Gastroesophageal sphincter (tissue), 3 donors: ENCODE measurements at regions not wholly inside any gene's neighbourhood (a gene's known extent, or its start where the extent isn't known, plus 50 kb on each side); places are given as distances from the start of the nearest gene placed in this dataset.

Source experiments
- CTCF ChIP-seq, 4 experiments: fragments of 200-600 bp in 2 of 4; fragments of 450-650 bp in 2 of 4; sonication (generic) in 1 of 4; IDR thresholded peaks; one replicate each; pipeline ENCODE4 v1.5.1; 2017 to 2019; ENCODE audit warnings: antibody characterized with exemption in 4 of 4, mild to moderate bottlenecking in 2 of 4, moderate library complexity in 2 of 4
- EP300 ChIP-seq: sonication (generic); formaldehyde crosslinking; IDR thresholded peaks from one replicate; pipeline ENCODE4 v1.6.1; 2017; ENCODE audit warnings: antibody characterized with exemption, mild to moderate bottlenecking
- POLR2A ChIP-seq, 2 donors: fragments of 450-650 bp; IDR thresholded peaks; one replicate each; pipeline ENCODE4 v1.6.1; 2017; ENCODE audit warnings: antibody characterized with exemption in 2 of 2, mild to moderate bottlenecking in 2 of 2, moderate library complexity in 1 of 2
- POLR2AphosphoS5 ChIP-seq: sonication (generic); formaldehyde crosslinking; IDR thresholded peaks from one replicate; pipeline ENCODE4 v1.6.1; 2017; ENCODE audit warnings: antibody characterized with exemption

- TF ChIP-seq POLR2A (IDR thresholded peaks at IDR 0.05) (no peak), CTCF (IDR thresholded peaks at IDR 0.05) (no peak), EP300 (no peak), POLR2AphosphoS5 (no peak)
Observed at GRCh38 chr15:68492855-68493254, 60.9 kb upstream of the ITGA11 start.
